BLaER1 treated with 17β-estradiol and CSF1 and Interleukin-3, amounts not matched to agents 10 nM and 100 nM (cell line): ENCODE measurements at regions not wholly inside any gene's neighbourhood (a gene's known extent, or its start where the extent isn't known, plus 50 kb on each side); places are given as distances from the start of the nearest gene placed in this dataset.

Experiments used
- H3K27ac ChIP-seq, 11 experiments: shearing (Covaris generic); formaldehyde crosslinking; 2 replicates each; pipeline ENCODE4 v1.8.1; 2022
- H3K27me3 ChIP-seq, 11 experiments: shearing (Covaris generic); formaldehyde crosslinking; 2 replicates each; pipeline ENCODE4 v1.8.1; 2022
- H3K36me3 ChIP-seq, 11 experiments: shearing (Covaris generic); formaldehyde crosslinking; 2 replicates each; pipeline ENCODE4 v1.8.1; 2022
- H3K4me1 ChIP-seq, 10 experiments: shearing (Covaris generic); formaldehyde crosslinking; 2 replicates each; pipeline ENCODE4 v1.8.1; 2022
- H3K4me2 ChIP-seq, 11 experiments: shearing (Covaris generic); formaldehyde crosslinking; 2 replicates each; pipeline ENCODE4 v1.8.1; 2022
- H3K4me3 ChIP-seq, 10 experiments: shearing (Covaris generic); formaldehyde crosslinking; 2 replicates each; pipeline ENCODE4 v1.8.1; 2022
- H3K9ac ChIP-seq, 11 experiments: shearing (Covaris generic); formaldehyde crosslinking; 2 replicates each; pipeline ENCODE4 v1.8.1; 2022
- H3K9me3 ChIP-seq, 11 experiments: shearing (Covaris generic); formaldehyde crosslinking; replicated peaks in 1 of 11; 2 replicates each; pipeline ENCODE4 v1.8.1; 2022
- H4K20me1 ChIP-seq, 11 experiments: shearing (Covaris generic); formaldehyde crosslinking; 2 replicates each; pipeline ENCODE4 v1.8.1; 2022
- Cebpa-rat ChIP-seq, 11 experiments: shearing (Covaris generic); IDR thresholded peaks; 2 replicates each; pipeline ENCODE4 v1.8.1; 2022

GRCh38 chr20:11012975-11013374 lies 339.2 kb upstream of the JAG1 start:
- peak overlapping the region in 3 of 11 experiments; percentile 13 to 62 (median 62); a peak in 5 of 22 replicates for H3K4me2 ChIP-seq
- H3K4me1 ChIP-seq = peaks cover 0 to 20% (median 0%) of the 10 kb centered on the region in 10 experiments; a peak in 6 of 20 replicates
- H3K9ac ChIP-seq = no peak overlapping the region
- H4K20me1 ChIP-seq = no peaks in the 10 kb centered on the region
- H3K27ac ChIP-seq = peak overlapping the region in 1 of 11 experiments; percentile 4; a peak in 2 of 22 replicates
- H3K36me3 ChIP-seq = no peaks in the 10 kb centered on the region
- TF ChIP-seq Cebpa-rat (IDR thresholded peaks at IDR 0.05) = no peak
- no peak overlapping the region for H3K4me3 ChIP-seq
- no peaks in the 10 kb centered on the region for H3K27me3 ChIP-seq
- H3K9me3 ChIP-seq = no peaks in the 10 kb centered on the region

- Histone ChIP-seq H3K4me3 (no peak overlapping the region), H3K4me1 (peaks cover 0 to 20% (median 0%) of the 10 kb centered on the region in 10 experiments; a peak in 5 of 20 replicates), H3K27ac (peak overlapping the region in 2 of 11 experiments; percentile 1 to 4; a peak in 2 of 22 replicates), H3K9me3 (no peaks in the 10 kb centered on the region), H3K4me2 (peak overlapping the region in 3 of 11 experiments; percentile 13 to 62 (median 62); a peak in 5 of 22 replicates), H3K36me3 (no peaks in the 10 kb centered on the region), H3K9ac (no peak overlapping the region), H4K20me1 (no peaks in the 10 kb centered on the region), H3K27me3 (no peaks in the 10 kb centered on the region)
- no peak for TF ChIP-seq Cebpa-rat (IDR thresholded peaks at IDR 0.05)
Measured at GRCh38 chr20:11013801-11014200, 340.0 kb upstream of the JAG1 start.

- H4K20me1 ChIP-seq = no peaks in the 10 kb centered on the region
- H3K4me2 ChIP-seq = no peak overlapping the region
- TF ChIP-seq Cebpa-rat (IDR thresholded peaks at IDR 0.05) = no peak
- H3K9me3 ChIP-seq = no peaks in the 10 kb centered on the region
- H3K9ac ChIP-seq = no peak overlapping the region
- no peaks in the 10 kb centered on the region for H3K36me3 ChIP-seq
- H3K4me1 ChIP-seq = peaks cover 0 to 25% (median 0%) of the 10 kb centered on the region in 10 experiments; a peak in 5 of 20 replicates
- no peak overlapping the region for H3K27ac ChIP-seq
- no peak overlapping the region for H3K4me3 ChIP-seq
- H3K27me3 ChIP-seq = no peaks in the 10 kb centered on the region
Measured at GRCh38 chr20:11015440-11015839, 341.6 kb upstream of the JAG1 start.

GRCh38 chr20:11017446-11017845 lies 343.6 kb upstream of the JAG1 start:
- TF ChIP-seq Cebpa-rat (IDR thresholded peaks at IDR 0.05) = no peak
- peaks cover 0 to 27% (median 0%) of the 10 kb centered on the region in 10 experiments; a peak in 5 of 20 replicates for H3K4me1 ChIP-seq
- no peak overlapping the region for H3K9ac ChIP-seq
- no peaks in the 10 kb centered on the region for H3K9me3 ChIP-seq
- no peak overlapping the region for H3K27ac ChIP-seq
- H3K36me3 ChIP-seq = no peaks in the 10 kb centered on the region
- H3K27me3 ChIP-seq = no peaks in the 10 kb centered on the region
- H3K4me3 ChIP-seq = no peak overlapping the region
- no peak overlapping the region for H3K4me2 ChIP-seq
- no peaks in the 10 kb centered on the region for H4K20me1 ChIP-seq

GRCh38 chr20:11018668-11019170 lies 344.9 kb upstream of the JAG1 start:
- Histone ChIP-seq H3K4me3 (no peak overlapping the region), H4K20me1 (no peaks in the 10 kb centered on the region), H3K9ac (no peak overlapping the region), H3K9me3 (peaks cover 0 to 3% (median 0%) of the 10 kb centered on the region in 11 experiments; a peak in 2 of 22 replicates), H3K4me2 (no peak overlapping the region), H3K27ac (no peak overlapping the region), H3K4me1 (peaks cover 0 to 14% (median 0%) of the 10 kb centered on the region in 10 experiments; a peak in 5 of 20 replicates), H3K27me3 (no peaks in the 10 kb centered on the region), H3K36me3 (no peaks in the 10 kb centered on the region)
- no peak for TF ChIP-seq Cebpa-rat (IDR thresholded peaks at IDR 0.05)

- H3K27ac ChIP-seq = no peak overlapping the region
- no peaks in the 10 kb centered on the region for H3K27me3 ChIP-seq
- H3K36me3 ChIP-seq = no peaks in the 10 kb centered on the region
- H3K9me3 ChIP-seq = peaks cover 0 to 8% (median 0%) of the 10 kb centered on the region in 11 experiments; a peak in 2 of 22 replicates
- no peaks in the 10 kb centered on the region for H4K20me1 ChIP-seq
- no peak for TF ChIP-seq Cebpa-rat (IDR thresholded peaks at IDR 0.05)
- peaks cover 0 to 7% (median 0%) of the 10 kb centered on the region in 10 experiments; a peak in 2 of 20 replicates for H3K4me1 ChIP-seq
- no peak overlapping the region for H3K4me3 ChIP-seq
- H3K9ac ChIP-seq = no peak overlapping the region
- no peak overlapping the region for H3K4me2 ChIP-seq
Measured at GRCh38 chr20:11020712-11021111, 346.9 kb upstream of the JAG1 start.

- H3K27ac ChIP-seq = no peak overlapping the region
- no peak for TF ChIP-seq Cebpa-rat (IDR thresholded peaks at IDR 0.05)
- H3K4me1 ChIP-seq = no peaks in the 10 kb centered on the region
- no peaks in the 10 kb centered on the region for H4K20me1 ChIP-seq
- no peaks in the 10 kb centered on the region for H3K36me3 ChIP-seq
- no peaks in the 10 kb centered on the region for H3K27me3 ChIP-seq
- H3K4me3 ChIP-seq = no peak overlapping the region
- H3K9ac ChIP-seq = no peak overlapping the region
- H3K9me3 ChIP-seq = peaks cover 0 to 15% (median 0%) of the 10 kb centered on the region in 11 experiments; a peak in 5 of 22 replicates
- no peak overlapping the region for H3K4me2 ChIP-seq
Measured at GRCh38 chr20:11027224-11027623, 353.4 kb upstream of the JAG1 start.

GRCh38 chr20:11030351-11030750 lies 356.6 kb upstream of the JAG1 start:
- Histone ChIP-seq H3K36me3 (no peaks in the 10 kb centered on the region), H3K4me3 (no peak overlapping the region), H3K27me3 (no peaks in the 10 kb centered on the region), H3K4me1 (no peaks in the 10 kb centered on the region), H3K9ac (no peak overlapping the region), H3K9me3 (peaks cover 0 to 15% (median 0%) of the 10 kb centered on the region in 11 experiments; a peak in 3 of 22 replicates), H4K20me1 (no peaks in the 10 kb centered on the region), H3K4me2 (no peak overlapping the region), H3K27ac (no peak overlapping the region)
- TF ChIP-seq Cebpa-rat (IDR thresholded peaks at IDR 0.05) = no peak

GRCh38 chr20:11031300-11031699 lies 357.5 kb upstream of the JAG1 start:
- H4K20me1 ChIP-seq = no peaks in the 10 kb centered on the region
- H3K27me3 ChIP-seq = no peaks in the 10 kb centered on the region
- no peak overlapping the region for H3K27ac ChIP-seq
- peaks cover 0 to 15% (median 0%) of the 10 kb centered on the region in 11 experiments; a peak in 3 of 22 replicates for H3K9me3 ChIP-seq
- no peaks in the 10 kb centered on the region; a peak in 1 of 20 replicates for H3K4me1 ChIP-seq
- no peak overlapping the region for H3K4me3 ChIP-seq
- no peak for TF ChIP-seq Cebpa-rat (IDR thresholded peaks at IDR 0.05)
- H3K4me2 ChIP-seq = no peak overlapping the region
- no peak overlapping the region for H3K9ac ChIP-seq
- no peaks in the 10 kb centered on the region for H3K36me3 ChIP-seq

GRCh38 chr20:11032611-11033010 lies 358.8 kb upstream of the JAG1 start:
- no peak for TF ChIP-seq Cebpa-rat (IDR thresholded peaks at IDR 0.05)
- no peaks in the 10 kb centered on the region for H3K27me3 ChIP-seq
- H3K4me2 ChIP-seq = no peak overlapping the region
- H3K4me3 ChIP-seq = no peak overlapping the region
- H3K27ac ChIP-seq = no peak overlapping the region
- H3K4me1 ChIP-seq = no peaks in the 10 kb centered on the region; a peak in 1 of 20 replicates
- no peaks in the 10 kb centered on the region for H3K36me3 ChIP-seq
- no peaks in the 10 kb centered on the region for H4K20me1 ChIP-seq
- H3K9me3 ChIP-seq = peaks cover 0 to 15% (median 0%) of the 10 kb centered on the region in 11 experiments; a peak in 3 of 22 replicates
- H3K9ac ChIP-seq = no peak overlapping the region
